ENCODE measurements at regions not wholly inside any gene's neighbourhood (a gene's known extent, or its start where the extent isn't known, plus 50 kb on each side); places are given as distances from the start of the nearest gene placed in this dataset.

- TF ChIP-seq CTCF (conservative IDR thresholded peaks at IDR 0.05 in 1 of 2, IDR thresholded peaks at IDR 0.05 in 1 of 2; ENCODE audit: low read depth in 1 of 2, low read length in 2 of 2) (no peak), EZH2 (IDR thresholded peaks at IDR 0.05; ENCODE audit: low read length, missing control alignments) (no peak)
These were observed 417.0 kb upstream of the PSMD7 start for GRCh38 chr16:73879621-73880020.

Measured in fibroblast of lung (primary cell).